ENCODE measurements at regions not wholly inside any gene's neighbourhood (a gene's known extent, or its start where the extent isn't known, plus 50 kb on each side); places are given as distances from the start of the nearest gene placed in this dataset.

- TF ChIP-seq POLR2A (IDR thresholded peaks at IDR 0.05; ENCODE audit: low read length) (no peak), GATA1 (IDR thresholded peaks at IDR 0.05; ENCODE audit: low read depth, low read length) (no peak)
Observed at GRCh38 chr13:33913829-33914228, 95.9 kb downstream of the RFC3 start.

Measured in erythroblast (primary cell).